GM12892 (cell line): ENCODE measurements at regions not wholly inside any gene's neighbourhood (a gene's known extent, or its start where the extent isn't known, plus 50 kb on each side); places are given as distances from the start of the nearest gene placed in this dataset.

Experiments
- POLR2A ChIP-seq: IDR thresholded peaks from 2 replicates; pipeline ENCODE4 v1.6.1; 2011; ENCODE audit warnings: low read depth, low read length, control low read depth
- TAF1 ChIP-seq: IDR thresholded peaks from 2 replicates; pipeline ENCODE4 v1.6.1; 2011; ENCODE audit warnings: low read depth, mild to moderate bottlenecking, control low read depth, low read length, borderline replicate concordance

DNA sequence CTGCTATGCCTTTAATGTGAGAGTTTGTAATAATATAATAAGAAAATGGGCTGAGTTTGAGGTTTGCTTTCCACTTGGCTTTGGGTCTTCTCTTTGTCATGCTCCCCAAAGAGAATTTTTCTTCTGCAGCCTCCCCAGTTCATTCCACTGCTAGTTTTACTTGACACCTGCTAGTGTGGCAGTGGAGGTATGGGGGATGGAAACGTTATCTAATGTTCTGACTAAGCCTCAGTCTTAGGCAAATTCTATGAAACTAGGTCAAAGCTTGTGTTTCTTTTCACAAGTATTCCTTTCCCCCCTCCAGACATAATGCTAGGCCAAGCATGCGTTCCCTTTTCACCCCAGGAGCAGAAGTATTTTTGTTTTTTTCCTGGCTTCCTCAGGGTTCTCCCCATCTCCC is 67.5 kb downstream of the PPP1R2C start:
- no peak for TF ChIP-seq POLR2A
- no peak for TF ChIP-seq TAF1
